ENCODE measurements at regions not wholly inside any gene's neighbourhood (a gene's known extent, or its start where the extent isn't known, plus 50 kb on each side); places are given as distances from the start of the nearest gene placed in this dataset.

- intact Hi-C loops (cut with DNase I) = no loop called here
- Histone ChIP-seq H3K4me3 (no peak overlapping the region), H3K4me1 (replicated peaks) (no peaks in the 10 kb centered on the region), H3K9me3 (no peaks in the 10 kb centered on the region), H3K27me3 (replicated peaks; ENCODE audit: insufficient read depth) (no peaks in the 10 kb centered on the region), H3K36me3 (no peaks in the 10 kb centered on the region), H3K27ac (no peak overlapping the region)
- TF ChIP-seq POLR2AphosphoS5 (IDR thresholded peaks at IDR 0.05) (no peak), POLR2A (IDR thresholded peaks at IDR 0.05) (no peak), CTCF (IDR thresholded peaks at IDR 0.05) (no peak)
- no peak for DNase-seq (ENCODE audit: low spot score)
- 76% methylated on average over 1 of the region's 1 CpG for WGBS
Measured at GRCh38 chr20:55266361-55266760, 739.0 kb downstream of the CBLN4 start.

- no peak overlapping the region for H3K4me3 ChIP-seq
- TF ChIP-seq POLR2AphosphoS5 (IDR thresholded peaks at IDR 0.05) (no peak), POLR2A (IDR thresholded peaks at IDR 0.05) (no peak), CTCF (IDR thresholded peaks at IDR 0.05) (no peak)
- no peak for DNase-seq (ENCODE audit: low spot score)
- H3K9me3 ChIP-seq = no peaks in the 10 kb centered on the region
- no peaks in the 10 kb centered on the region for H3K36me3 ChIP-seq
- H3K27ac ChIP-seq = no peak overlapping the region
- no peaks in the 10 kb centered on the region for H3K4me1 ChIP-seq (replicated peaks)
- H3K27me3 ChIP-seq (replicated peaks; ENCODE audit: insufficient read depth) = no peaks in the 10 kb centered on the region
- intact Hi-C loops (cut with DNase I) = no loop called here
- 61% methylated on average over 2 of the region's 2 CpGs for WGBS
Measured at GRCh38 chr20:55264703-55265239, 740.5 kb downstream of the CBLN4 start.

- intact Hi-C loops (cut with DNase I) = no loop called here
- H3K4me3 ChIP-seq = no peak overlapping the region
- no peaks in the 10 kb centered on the region for H3K4me1 ChIP-seq (replicated peaks)
- no peaks in the 10 kb centered on the region for H3K9me3 ChIP-seq
- H3K27me3 ChIP-seq (replicated peaks; ENCODE audit: insufficient read depth) = no peaks in the 10 kb centered on the region
- no peak overlapping the region for H3K27ac ChIP-seq
- no peaks in the 10 kb centered on the region for H3K36me3 ChIP-seq
- TF ChIP-seq POLR2A (IDR thresholded peaks at IDR 0.05) (no peak), CTCF (IDR thresholded peaks at IDR 0.05) (no peak), POLR2AphosphoS5 (IDR thresholded peaks at IDR 0.05) (no peak)
- WGBS = 23% methylated on average over 2 of the region's 2 CpGs
- DNase-seq (ENCODE audit: low spot score) = no peak
Measured at GRCh38 chr20:55258559-55258958, 746.8 kb downstream of the CBLN4 start.

GRCh38 chr20:55255016-55255415 is 750.3 kb downstream of the CBLN4 start:
- no peak for DNase-seq (ENCODE audit: low spot score)
- Histone ChIP-seq H3K36me3 (no peaks in the 10 kb centered on the region), H3K27ac (no peak overlapping the region), H3K9me3 (no peaks in the 10 kb centered on the region), H3K4me1 (replicated peaks) (no peaks in the 10 kb centered on the region), H3K27me3 (replicated peaks; ENCODE audit: insufficient read depth) (no peaks in the 10 kb centered on the region), H3K4me3 (no peak overlapping the region)
- 91% methylated on average over 6 of the region's 6 CpGs for WGBS
- intact Hi-C loops (cut with DNase I) = no loop called here
- TF ChIP-seq POLR2A (IDR thresholded peaks at IDR 0.05) (no peak), POLR2AphosphoS5 (IDR thresholded peaks at IDR 0.05) (no peak), CTCF (IDR thresholded peaks at IDR 0.05) (no peak)

- H3K4me3 ChIP-seq = no peak overlapping the region
- intact Hi-C loops (cut with DNase I) = no loop called here
- H3K27ac ChIP-seq = no peak overlapping the region
- H3K27me3 ChIP-seq (replicated peaks; ENCODE audit: insufficient read depth) = no peaks in the 10 kb centered on the region
- no peaks in the 10 kb centered on the region for H3K36me3 ChIP-seq
- H3K9me3 ChIP-seq = no peaks in the 10 kb centered on the region
- DNase-seq (ENCODE audit: low spot score) = no peak
- no peaks in the 10 kb centered on the region for H3K4me1 ChIP-seq (replicated peaks)
- no peak for TF ChIP-seq POLR2AphosphoS5 (IDR thresholded peaks at IDR 0.05)
- TF ChIP-seq POLR2A (IDR thresholded peaks at IDR 0.05) = no peak
- 45% methylated on average over 1 of the region's 1 CpG for WGBS
Measured at GRCh38 chr20:55253781-55254180, 751.5 kb downstream of the CBLN4 start.

Data from prostate gland (tissue), 2 donors.